CD14-positive monocyte (primary cell): ENCODE measurements at regions not wholly inside any gene's neighbourhood (a gene's known extent, or its start where the extent isn't known, plus 50 kb on each side); places are given as distances from the start of the nearest gene placed in this dataset.

Source experiments
- DNase-seq, 3 donors: peaks; one replicate each; pipeline ENCODE4 v3.0.0-alpha.2; 2011 to 2022
- H2AFZ ChIP-seq: 2 replicates; pipeline ENCODE4 v1.6.0; 2012; ENCODE audit warnings: mild to moderate bottlenecking, low read depth, low read length, inconsistent platforms; ENCODE audit not compliant: insufficient read depth, poor library complexity, severe bottlenecking
- H3K27ac ChIP-seq, 2 donors: 1 replicate in 1 of 2; 2 replicates in 1 of 2; pipeline ENCODE4 v1.5.1; 2012 to 2013; ENCODE audit warnings: low read length in 2 of 2, control low read depth in 1 of 2, inconsistent platforms in 1 of 2, low read depth in 1 of 2, mild to moderate bottlenecking in 1 of 2
- H3K27me3 ChIP-seq, 2 donors: one replicate each; pipeline versions ENCODE4 v1.6.0 to v1.6.1; 2011 to 2013; ENCODE audit warnings: low read length in 2 of 2; ENCODE audit not compliant: control insufficient read depth in 2 of 2, insufficient read depth in 2 of 2
- H3K36me3 ChIP-seq, 2 donors: replicated peaks in 1 of 2; 1 replicate in 1 of 2; 2 replicates in 1 of 2; pipeline versions ENCODE4 v1.5.1 to v1.6.1; 2012 to 2013; ENCODE audit warnings: low read length in 2 of 2, control low read depth in 1 of 2, inconsistent platforms in 1 of 2, mild to moderate bottlenecking in 1 of 2; ENCODE audit not compliant: insufficient read depth in 2 of 2, control insufficient read depth in 1 of 2
- H3K4me1 ChIP-seq, 2 donors: 1 replicate in 1 of 2; 2 replicates in 1 of 2; pipeline versions ENCODE4 v1.5.1 to v1.6.1; 2012 to 2013; ENCODE audit warnings: low read length in 2 of 2, control low read depth in 1 of 2, inconsistent platforms in 1 of 2, mild to moderate bottlenecking in 1 of 2, moderate library complexity in 1 of 2; ENCODE audit not compliant: insufficient read depth in 2 of 2, control insufficient read depth in 1 of 2
- H3K4me2 ChIP-seq: replicated peaks from 2 replicates; pipeline ENCODE3; 2012; ENCODE audit warnings: low read length, moderate library complexity, mild to moderate bottlenecking; ENCODE audit not compliant: poor library complexity, severe bottlenecking; ENCODE audit errors: extremely low read depth
- H3K4me3 ChIP-seq, 3 experiments: fragments of 200-600 bp in 1 of 3; sonication (generic) in 1 of 3; replicated peaks in 1 of 3; 1 replicate in 2 of 3; 2 replicates in 1 of 3; pipeline ENCODE4 v1.5.1; 2011 to 2013; ENCODE audit warnings: low read length in 3 of 3, mild to moderate bottlenecking in 3 of 3, control low read depth in 2 of 3, low read depth in 2 of 3, inconsistent platforms in 1 of 3, moderate library complexity in 1 of 3
- H3K79me2 ChIP-seq: 2 replicates; pipeline ENCODE4 v1.6.0; 2012; ENCODE audit warnings: mild to moderate bottlenecking, control low read depth, inconsistent platforms, low read length, moderate library complexity; ENCODE audit not compliant: insufficient read depth
- H3K9ac ChIP-seq: 2 replicates; pipeline ENCODE4 v1.6.0; 2017; ENCODE audit warnings: low read length, mild to moderate bottlenecking; ENCODE audit not compliant: insufficient read depth, poor library complexity, severe bottlenecking
- H3K9me3 ChIP-seq, 2 donors: replicated peaks in 1 of 2; 1 replicate in 1 of 2; 2 replicates in 1 of 2; pipeline versions ENCODE4 v1.5.1 to v1.6.1; 2012 to 2013; ENCODE audit warnings: low read length in 2 of 2, control low read depth in 1 of 2; ENCODE audit not compliant: control insufficient read depth in 1 of 2, insufficient read depth in 1 of 2
- H4K20me1 ChIP-seq: 2 replicates; pipeline ENCODE4 v1.6.0; 2012; ENCODE audit warnings: mild to moderate bottlenecking, low read length, control low read depth, moderate library complexity; ENCODE audit not compliant: insufficient read depth
- H3K27ac Mint-ChIP-seq, 7 donors: one replicate each; pipeline ENCODE4 v1.8.0; 2020; ENCODE audit warnings: mild to moderate bottlenecking in 7 of 7, mixed read lengths in 7 of 7, moderate library complexity in 6 of 7, inconsistent platforms in 2 of 7
- H3K27me3 Mint-ChIP-seq, 3 donors: one replicate each; pipeline ENCODE4 v1.8.0; 2021 to 2022; ENCODE audit warnings: low read depth in 3 of 3, mild to moderate bottlenecking in 3 of 3, mixed read lengths in 3 of 3, moderate library complexity in 3 of 3, inconsistent platforms in 1 of 3
- H3K36me3 Mint-ChIP-seq, 2 donors: one replicate each; pipeline ENCODE4 v1.8.0; 2020; ENCODE audit warnings: mixed read lengths in 2 of 2, inconsistent platforms in 1 of 2, mild to moderate bottlenecking in 1 of 2
- H3K4me1 Mint-ChIP-seq: one replicate; pipeline ENCODE4 v1.8.0; 2020; ENCODE audit warnings: mild to moderate bottlenecking, mixed read lengths
- H3K4me3 Mint-ChIP-seq, 2 donors: one replicate each; pipeline ENCODE4 v1.8.0; 2020; ENCODE audit warnings: mild to moderate bottlenecking in 2 of 2, mixed read lengths in 2 of 2, moderate library complexity in 1 of 2
- H3K9me3 Mint-ChIP-seq, 7 donors: one replicate each; pipeline ENCODE4 v1.8.0; 2020 to 2022; ENCODE audit warnings: mixed read lengths in 7 of 7, mild to moderate bottlenecking in 6 of 7, moderate library complexity in 6 of 7, inconsistent platforms in 2 of 7
- WGBS: methylation state at CpG from one replicate; pipeline ENCODE4 v1.1.5; 2013; ENCODE audit warnings: missing lambda C conversion rate; ENCODE audit not compliant: insufficient coverage; 5-methylcytosine and 5-hydroxymethylcytosine counted together
- intact Hi-C, 2 donors: fragments of 100-400 bp; cut with micrococcal nuclease; formaldehyde crosslinking; loops; one replicate each; pipeline versions ENCODE4 v1.15.0 to v1.15.1; 2023
- TF ChIP-seq, protein P1 (sequence below): fragments of 200-600 bp; IDR thresholded peaks from one replicate; pipeline ENCODE4 v1.8.0; 2022; ENCODE audit warnings: antibody characterized with exemption, mild to moderate bottlenecking

GRCh38 chr2:59151805-59152204, 910.7 kb upstream of the FANCL start:
- no peaks in the 10 kb centered on the region for H3K36me3 Mint-ChIP-seq
- H3K9me3 Mint-ChIP-seq = peaks cover 0 to 10% (median 3%) of the 10 kb centered on the region in 7 donors
- H2AFZ ChIP-seq = no peak overlapping the region
- H3K27me3 ChIP-seq = no peaks in the 10 kb centered on the region
- H3K4me1 Mint-ChIP-seq = no peaks in the 10 kb centered on the region
- no peaks in the 10 kb centered on the region for H3K9me3 ChIP-seq
- no peak overlapping the region for H3K4me3 Mint-ChIP-seq
- no peak for DNase-seq
- WGBS = 95% methylated on average over 2 of the region's 3 CpGs
- H3K4me2 ChIP-seq = no peak overlapping the region
- TF ChIP-seq, protein P1, sequence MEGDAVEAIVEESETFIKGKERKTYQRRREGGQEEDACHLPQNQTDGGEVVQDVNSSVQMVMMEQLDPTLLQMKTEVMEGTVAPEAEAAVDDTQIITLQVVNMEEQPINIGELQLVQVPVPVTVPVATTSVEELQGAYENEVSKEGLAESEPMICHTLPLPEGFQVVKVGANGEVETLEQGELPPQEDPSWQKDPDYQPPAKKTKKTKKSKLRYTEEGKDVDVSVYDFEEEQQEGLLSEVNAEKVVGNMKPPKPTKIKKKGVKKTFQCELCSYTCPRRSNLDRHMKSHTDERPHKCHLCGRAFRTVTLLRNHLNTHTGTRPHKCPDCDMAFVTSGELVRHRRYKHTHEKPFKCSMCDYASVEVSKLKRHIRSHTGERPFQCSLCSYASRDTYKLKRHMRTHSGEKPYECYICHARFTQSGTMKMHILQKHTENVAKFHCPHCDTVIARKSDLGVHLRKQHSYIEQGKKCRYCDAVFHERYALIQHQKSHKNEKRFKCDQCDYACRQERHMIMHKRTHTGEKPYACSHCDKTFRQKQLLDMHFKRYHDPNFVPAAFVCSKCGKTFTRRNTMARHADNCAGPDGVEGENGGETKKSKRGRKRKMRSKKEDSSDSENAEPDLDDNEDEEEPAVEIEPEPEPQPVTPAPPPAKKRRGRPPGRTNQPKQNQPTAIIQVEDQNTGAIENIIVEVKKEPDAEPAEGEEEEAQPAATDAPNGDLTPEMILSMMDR = no peak
- no peak overlapping the region for H3K9ac ChIP-seq
- no peaks in the 10 kb centered on the region for H4K20me1 ChIP-seq
- no peaks in the 10 kb centered on the region for H3K4me1 ChIP-seq
- H3K27me3 Mint-ChIP-seq = peaks cover 0 to 2% (median 1%) of the 10 kb centered on the region in 3 donors
- intact Hi-C loops = no loop called here
- no peaks in the 10 kb centered on the region for H3K79me2 ChIP-seq
- no peak overlapping the region for H3K27ac ChIP-seq
- H3K4me3 ChIP-seq = no peak overlapping the region
- no peak overlapping the region for H3K27ac Mint-ChIP-seq
- no peaks in the 10 kb centered on the region for H3K36me3 ChIP-seq

- no CpG with 5 or more reads among the region's 1 CpG for WGBS
Observed at GRCh38 chr2:59150217-59150849, 909.2 kb upstream of the FANCL start.

More at GRCh38 chr2:59150217-59150849, 909.2 kb upstream of the FANCL start:
- no peak overlapping the region for H3K9ac ChIP-seq
- no peaks in the 10 kb centered on the region for H3K27me3 ChIP-seq
- TF ChIP-seq, protein P1 = no peak
- DNase-seq = no peak
- Mint-ChIP-seq H3K4me1 (no peaks in the 10 kb centered on the region), H3K9me3 (peaks cover 0 to 7% (median 1%) of the 10 kb centered on the region in 7 donors), H3K27ac (no peak overlapping the region), H3K27me3 (peaks cover 0 to 2% (median 1%) of the 10 kb centered on the region in 3 donors), H3K36me3 (no peaks in the 10 kb centered on the region), H3K4me3 (no peak overlapping the region)
- H3K27ac ChIP-seq = no peak overlapping the region
- no peaks in the 10 kb centered on the region for H3K9me3 ChIP-seq
- intact Hi-C loops = no loop called here
- no peak overlapping the region for H3K4me2 ChIP-seq
- no peak overlapping the region for H2AFZ ChIP-seq
- H3K79me2 ChIP-seq = no peaks in the 10 kb centered on the region
- H3K36me3 ChIP-seq = no peaks in the 10 kb centered on the region
- no peaks in the 10 kb centered on the region for H3K4me1 ChIP-seq
- no peak overlapping the region for H3K4me3 ChIP-seq
- no peaks in the 10 kb centered on the region for H4K20me1 ChIP-seq
